GM21367 (cell line): ENCODE measurements at regions not wholly inside any gene's neighbourhood (a gene's known extent, or its start where the extent isn't known, plus 50 kb on each side); places are given as distances from the start of the nearest gene placed in this dataset.

ENCODE experiments used
- ATAC-seq: cut with Tn5 transposase; IDR thresholded peaks from one replicate; pipeline ENCODE4 v1.9.1; 2021; ENCODE audit not compliant: unreplicated experiment

- ATAC-seq: no peak
Observed at GRCh38 chr12:127399451-127399850, 867.5 kb upstream of the TMEM132C start.

- ATAC-seq: no peak
Observed at GRCh38 chr12:127400221-127400620, 866.7 kb upstream of the TMEM132C start.

GRCh38 chr12:127401005-127401404, 866.0 kb upstream of the TMEM132C start:
- ATAC-seq: no peak

GRCh38 chr12:127401536-127401935, 865.4 kb upstream of the TMEM132C start:
- ATAC-seq: no peak

- no peak for ATAC-seq
Observed at GRCh38 chr12:127411166-127411915, 855.6 kb upstream of the TMEM132C start.

DNA sequence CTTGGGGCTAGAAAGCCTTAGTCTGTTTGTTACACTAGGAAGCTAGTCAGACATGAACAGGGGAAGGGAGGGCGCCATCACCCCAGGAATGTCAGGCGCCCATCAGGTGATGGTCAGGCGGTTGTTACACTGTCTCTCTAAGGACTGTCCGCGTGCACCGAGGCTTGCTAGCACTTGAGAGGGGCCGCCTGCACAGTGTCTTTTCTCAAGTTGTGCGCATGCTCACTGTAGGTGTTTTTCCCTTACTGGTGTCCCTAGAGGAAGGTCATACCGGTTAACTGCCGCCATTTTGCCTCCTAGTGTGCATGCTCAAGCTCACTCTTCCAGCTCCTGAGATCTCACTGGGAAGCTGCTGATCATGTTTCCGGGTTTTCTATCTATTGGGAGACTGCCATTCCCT, 855.0 kb upstream of the TMEM132C start:
- ATAC-seq: no peak

DNA sequence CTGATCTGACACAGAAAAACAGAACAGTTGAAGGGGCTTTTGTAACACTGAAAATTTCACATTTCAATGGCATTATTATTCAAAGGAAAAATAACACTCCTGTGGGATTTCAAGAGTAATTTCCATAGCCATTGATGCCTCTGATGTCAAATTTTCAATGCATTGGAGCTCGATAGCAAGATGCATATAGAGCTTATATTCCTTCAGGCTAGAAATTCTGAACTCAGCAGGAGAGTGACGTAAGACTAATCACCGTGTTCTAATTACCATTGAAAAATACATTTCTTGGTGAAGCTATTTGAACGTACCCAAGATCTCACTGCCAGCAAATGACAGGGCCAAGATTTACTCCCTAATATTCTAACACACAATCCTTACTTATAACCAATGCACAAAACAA, 854.1 kb upstream of the TMEM132C start:
- no peak for ATAC-seq

- ATAC-seq: no peak
Observed at GRCh38 chr12:127414186-127414585, 852.8 kb upstream of the TMEM132C start.

- no peak for ATAC-seq
Observed at GRCh38 chr12:127414636-127415035, 852.3 kb upstream of the TMEM132C start.

GRCh38 chr12:127416796-127417195, 850.2 kb upstream of the TMEM132C start:
- ATAC-seq: no peak

DNA sequence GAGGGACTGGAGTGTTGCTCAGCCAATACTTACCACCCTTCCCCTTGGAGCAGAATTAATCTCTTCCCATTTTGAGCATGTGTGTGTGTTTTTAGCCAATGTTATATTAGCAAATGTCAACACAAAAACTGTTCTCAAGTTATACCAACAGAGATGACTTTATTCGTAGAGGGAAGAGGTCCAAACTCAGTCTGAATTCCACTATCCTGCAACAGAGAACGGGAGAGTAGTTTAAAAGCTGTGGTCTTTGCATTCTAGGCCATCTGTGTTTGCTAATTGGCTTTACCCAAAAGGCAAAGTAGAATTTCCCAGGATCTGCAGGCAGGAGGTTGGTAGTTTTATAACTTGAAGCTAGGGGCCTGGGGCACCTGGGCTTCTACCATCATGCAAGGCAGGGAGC, 847.9 kb upstream of the TMEM132C start:
- no peak for ATAC-seq

DNA sequence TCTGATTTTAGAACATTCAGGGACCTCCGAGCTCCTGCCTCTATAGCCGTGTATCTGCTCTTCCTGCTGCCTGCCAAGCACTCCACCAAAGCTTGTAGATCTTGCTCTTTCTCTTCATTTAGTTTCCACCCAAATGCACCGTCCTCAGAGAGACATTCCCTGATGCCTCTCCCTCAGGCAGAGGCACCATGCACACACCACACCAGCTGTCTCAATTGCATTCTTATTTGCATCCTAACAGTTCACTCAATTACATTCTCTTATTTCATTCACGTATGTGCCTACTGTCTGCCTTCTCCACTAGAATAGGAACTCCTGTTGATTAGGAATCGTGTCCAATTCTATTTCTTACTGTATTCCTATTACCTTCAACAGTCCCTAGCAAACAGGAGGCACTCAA, 845.4 kb upstream of the TMEM132C start:
- no peak for ATAC-seq

DNA sequence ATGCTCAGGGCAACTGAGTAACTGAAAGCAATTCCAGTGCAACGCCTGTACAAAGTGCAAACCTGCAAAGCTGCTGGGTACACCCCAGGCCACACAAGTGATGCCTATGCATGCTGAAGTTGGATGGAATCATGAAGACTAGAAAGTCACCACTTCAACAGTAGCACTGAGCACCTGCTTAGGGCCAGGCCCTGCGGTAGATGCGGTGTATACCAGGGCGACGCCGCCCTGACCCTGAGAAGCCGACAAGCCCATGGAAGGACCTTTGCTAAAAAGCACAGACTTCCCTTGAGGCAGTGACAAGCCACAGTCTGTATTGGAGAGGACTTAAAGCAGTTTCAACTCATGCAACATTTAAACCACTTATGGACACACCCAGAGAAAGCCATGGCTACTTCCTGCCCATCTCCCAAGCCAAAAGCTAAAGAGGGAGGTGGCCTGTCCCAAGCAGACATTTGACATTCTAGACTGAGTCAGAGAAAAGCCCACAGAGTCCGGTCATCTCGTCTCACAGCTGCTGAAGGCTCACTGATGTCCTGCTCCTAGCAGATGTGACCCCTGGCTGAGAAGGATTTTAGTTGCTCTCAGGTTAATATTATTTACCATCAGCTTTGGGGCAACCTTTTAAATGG, 843.9 kb upstream of the TMEM132C start:
- no peak for ATAC-seq

GRCh38 chr12:127425474-127425873, 841.5 kb upstream of the TMEM132C start:
- no peak for ATAC-seq

DNA sequence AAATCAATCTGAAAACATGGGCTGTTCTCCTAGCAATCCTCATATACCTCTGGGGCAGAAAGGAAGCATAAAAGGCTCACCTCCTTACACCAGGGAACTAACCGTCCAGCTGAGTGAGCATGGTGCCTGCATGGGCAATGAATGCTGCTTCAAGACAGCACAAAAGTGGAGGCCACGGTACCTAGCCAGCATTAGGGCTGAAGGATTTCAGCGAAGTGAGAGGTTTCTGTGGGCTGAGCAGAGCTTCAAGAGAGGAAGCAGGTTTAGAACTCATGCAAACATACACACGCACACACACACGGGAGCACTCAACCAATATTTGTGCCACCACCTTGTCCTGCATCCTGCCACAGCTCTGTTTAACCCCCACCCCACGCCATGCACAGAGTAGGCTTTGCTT, 838.5 kb upstream of the TMEM132C start:
- ATAC-seq: no peak

GRCh38 chr12:127429551-127430285, 837.3 kb upstream of the TMEM132C start:
- no peak for ATAC-seq

DNA sequence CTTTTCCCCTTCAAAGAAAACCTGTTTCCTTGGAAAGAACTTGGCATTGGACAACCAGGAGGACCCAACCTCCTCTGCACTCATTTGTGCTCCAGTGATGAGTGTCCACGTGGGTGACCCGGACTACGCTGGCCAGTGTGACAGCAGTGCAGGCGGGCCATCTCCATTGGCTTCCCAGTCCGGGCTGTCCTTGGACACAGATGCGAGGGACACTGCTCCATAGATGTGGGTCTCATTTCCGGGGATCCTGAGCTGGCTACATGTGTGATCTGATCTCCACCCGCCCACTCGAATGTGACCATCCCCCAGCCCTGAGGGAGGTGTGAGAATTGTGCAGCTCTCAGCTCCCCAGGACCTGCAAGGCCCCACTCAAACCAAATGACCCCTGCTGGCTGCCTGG, 836.6 kb upstream of the TMEM132C start:
- ATAC-seq: no peak

GRCh38 chr12:127431177-127431576, 835.8 kb upstream of the TMEM132C start:
- ATAC-seq: no peak

- ATAC-seq: no peak
Observed at GRCh38 chr12:127431594-127431993, 835.4 kb upstream of the TMEM132C start.

GRCh38 chr12:127435439-127435838, 831.5 kb upstream of the TMEM132C start:
- ATAC-seq: no peak

DNA sequence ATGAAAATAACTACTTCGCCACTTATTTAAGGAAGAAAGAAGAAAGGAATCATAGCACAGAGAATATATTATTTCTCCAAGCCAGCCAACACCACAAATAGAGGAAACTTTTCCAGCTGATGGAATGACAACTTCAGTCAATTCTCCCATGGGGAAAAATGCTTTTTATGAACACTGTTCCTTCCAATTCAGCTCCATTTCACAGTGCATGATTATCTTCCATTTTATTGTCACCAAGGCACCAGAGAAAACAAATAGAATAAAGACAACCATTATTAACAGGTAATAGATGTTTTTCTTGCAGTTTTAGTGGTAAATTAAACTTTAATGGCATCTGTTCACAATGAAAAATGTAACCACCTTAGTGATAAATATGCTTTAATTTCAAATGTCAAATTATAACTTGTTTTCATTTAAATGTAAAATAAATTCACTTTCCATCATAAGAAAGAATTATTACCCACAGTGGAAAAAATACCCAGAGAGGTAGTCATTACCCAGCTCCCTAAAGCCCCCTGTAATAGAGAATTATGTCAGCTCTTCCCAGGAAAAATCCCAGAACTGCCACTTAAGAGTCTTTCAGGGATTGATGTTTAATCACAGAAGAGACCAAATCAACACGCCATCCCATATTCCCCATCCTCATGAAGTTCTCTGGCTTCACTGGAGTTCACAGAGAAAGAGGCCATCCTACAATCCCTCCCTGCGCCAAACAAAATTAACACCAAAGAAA, 828.3 kb upstream of the TMEM132C start:
- ATAC-seq: no peak
